ENCODE measurements at regions not wholly inside any gene's neighbourhood (a gene's known extent, or its start where the extent isn't known, plus 50 kb on each side); places are given as distances from the start of the nearest gene placed in this dataset.

DNA sequence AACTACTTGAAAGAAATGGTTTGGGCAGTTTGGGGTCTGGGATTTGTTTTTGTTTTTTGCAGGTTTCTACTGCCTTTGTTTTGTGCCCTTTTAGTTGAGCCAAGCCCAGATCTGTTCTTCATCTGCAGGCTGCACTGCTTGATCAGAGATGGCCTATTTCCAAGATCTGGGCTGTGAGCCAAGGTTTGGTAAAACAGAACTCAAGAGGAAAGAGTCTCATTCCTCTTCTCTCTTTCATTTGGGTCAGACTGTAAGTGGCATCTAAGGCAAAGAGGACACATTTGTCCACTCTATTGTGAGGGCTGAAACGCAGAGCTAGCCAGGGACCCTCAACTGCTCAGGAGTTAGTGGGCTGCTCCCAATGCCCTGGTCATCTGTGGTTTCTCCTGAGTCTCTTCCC, 104.4 kb upstream of the UBE3A start:
- TF ChIP-seq, protein P1, sequence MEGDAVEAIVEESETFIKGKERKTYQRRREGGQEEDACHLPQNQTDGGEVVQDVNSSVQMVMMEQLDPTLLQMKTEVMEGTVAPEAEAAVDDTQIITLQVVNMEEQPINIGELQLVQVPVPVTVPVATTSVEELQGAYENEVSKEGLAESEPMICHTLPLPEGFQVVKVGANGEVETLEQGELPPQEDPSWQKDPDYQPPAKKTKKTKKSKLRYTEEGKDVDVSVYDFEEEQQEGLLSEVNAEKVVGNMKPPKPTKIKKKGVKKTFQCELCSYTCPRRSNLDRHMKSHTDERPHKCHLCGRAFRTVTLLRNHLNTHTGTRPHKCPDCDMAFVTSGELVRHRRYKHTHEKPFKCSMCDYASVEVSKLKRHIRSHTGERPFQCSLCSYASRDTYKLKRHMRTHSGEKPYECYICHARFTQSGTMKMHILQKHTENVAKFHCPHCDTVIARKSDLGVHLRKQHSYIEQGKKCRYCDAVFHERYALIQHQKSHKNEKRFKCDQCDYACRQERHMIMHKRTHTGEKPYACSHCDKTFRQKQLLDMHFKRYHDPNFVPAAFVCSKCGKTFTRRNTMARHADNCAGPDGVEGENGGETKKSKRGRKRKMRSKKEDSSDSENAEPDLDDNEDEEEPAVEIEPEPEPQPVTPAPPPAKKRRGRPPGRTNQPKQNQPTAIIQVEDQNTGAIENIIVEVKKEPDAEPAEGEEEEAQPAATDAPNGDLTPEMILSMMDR (IDR thresholded peaks at IDR 0.05): no peak
- no peak for TF ChIP-seq EP300 (IDR thresholded peaks at IDR 0.05)

Measured in suprapubic skin (tissue), 3 donors.